H1 (cell line): ENCODE measurements at regions not wholly inside any gene's neighbourhood (a gene's known extent, or its start where the extent isn't known, plus 50 kb on each side); places are given as distances from the start of the nearest gene placed in this dataset.

Experiments
- KDM5A ChIP-seq: fragments of 200-600 bp; IDR thresholded peaks from 2 replicates; pipeline ENCODE4 v1.7.1; 2012; ENCODE audit warnings: mild to moderate bottlenecking, low read length, inconsistent platforms, mixed read lengths

DNA sequence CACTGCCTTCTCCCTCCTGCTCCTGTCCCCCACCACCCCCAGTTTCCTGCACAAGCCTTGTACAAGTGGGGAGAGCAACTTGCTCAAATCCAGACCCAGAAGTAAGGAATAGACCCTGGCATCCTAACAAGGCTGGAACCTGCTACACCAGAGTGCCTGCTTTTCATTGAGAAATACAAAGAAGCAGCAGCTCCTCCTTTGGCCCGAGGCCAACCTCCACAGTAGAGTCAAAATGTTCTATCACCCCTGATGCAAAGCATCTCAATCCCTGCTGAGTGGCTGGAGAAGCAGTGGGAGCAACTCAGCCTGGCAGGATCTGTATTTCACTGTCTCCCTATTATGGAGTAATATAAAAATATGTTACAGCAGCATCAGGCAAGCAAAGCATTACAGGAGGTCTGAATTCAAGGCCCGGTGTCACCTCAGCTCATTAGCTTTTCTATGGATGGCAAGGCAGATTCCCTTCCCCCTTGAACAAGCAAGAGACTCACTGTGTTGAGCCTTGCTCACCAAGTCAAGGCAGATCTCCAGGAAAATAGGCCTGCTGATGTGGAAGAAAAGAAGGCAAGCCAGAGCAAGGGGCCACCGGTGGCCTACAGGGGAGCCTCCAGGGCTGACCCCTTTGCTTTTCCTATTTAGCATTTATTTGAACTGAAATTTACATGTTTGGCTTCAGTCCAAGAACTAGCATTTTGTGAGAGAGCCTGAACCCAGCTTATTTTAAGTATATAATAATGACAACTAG is 186.3 kb upstream of the EGLN3 start (continued):
- TF ChIP-seq KDM5A, result no peak
